WTC11 (cell line): ENCODE measurements at regions not wholly inside any gene's neighbourhood (a gene's known extent, or its start where the extent isn't known, plus 50 kb on each side); places are given as distances from the start of the nearest gene placed in this dataset.

Source experiments
- ATAC-seq: fragments of 200-7000 bp; cut with Tn5 transposase; 2 replicates; pipeline ENCODE4 v1.10.0; 2021; ENCODE audit warnings: mild to moderate bottlenecking, moderate library complexity
- CTCF ChIA-PET: fragments of 300-600 bp; sonication (Branson Sonifier 250); formaldehyde crosslinking; loops from one replicate; lab custom pipeline; 2021; ENCODE audit warnings: antibody characterized with exemption; lab: Charles Lee
- POLR2A ChIA-PET: fragments of 350-600 bp; sonication (Branson Sonifier 250); formaldehyde crosslinking; loops from one replicate; lab custom pipeline; 2021; ENCODE audit warnings: antibody characterized with exemption; lab: Charles Lee
- DNase-seq: peaks from one replicate; pipeline ENCODE4 v3.0.0; 2021; ENCODE audit warnings: low spot score
- H3K27ac Mint-ChIP-seq: 2 replicates; pipeline ENCODE4 v1.8.0; 2021; ENCODE audit warnings: mixed read lengths
- H3K27me3 Mint-ChIP-seq: 2 replicates; pipeline ENCODE4 v1.8.0; 2021; ENCODE audit warnings: low read depth, mild to moderate bottlenecking, moderate library complexity, mixed read lengths
- H3K36me3 Mint-ChIP-seq: 2 replicates; pipeline ENCODE4 v1.8.0; 2021; ENCODE audit warnings: mixed read lengths
- H3K4me1 Mint-ChIP-seq: 2 replicates; pipeline ENCODE4 v1.8.0; 2022; ENCODE audit warnings: mixed read lengths
- H3K4me3 Mint-ChIP-seq: 2 replicates; pipeline ENCODE4 v1.8.0; 2021; ENCODE audit warnings: mild to moderate bottlenecking, moderate library complexity, mixed read lengths
- H3K9me3 Mint-ChIP-seq: 2 replicates; pipeline ENCODE4 v1.8.0; 2021; ENCODE audit warnings: mixed read lengths
- CBFB ChIP-seq: sonication (generic); formaldehyde crosslinking; IDR thresholded peaks from 2 replicates; pipeline ENCODE4 v1.8.1; 2022; ENCODE audit warnings: mild to moderate bottlenecking, low read depth, missing genetic modification reagents
- ETV6 ChIP-seq: sonication (generic); formaldehyde crosslinking; IDR thresholded peaks from 2 replicates; pipeline ENCODE4 v1.8.1; 2022; ENCODE audit warnings: mild to moderate bottlenecking, missing genetic modification reagents
- FOXP1 ChIP-seq: sonication (generic); formaldehyde crosslinking; IDR thresholded peaks from 2 replicates; pipeline ENCODE4 v1.8.0; 2022; ENCODE audit warnings: missing genetic modification reagents, mild to moderate bottlenecking, moderate library complexity, borderline replicate concordance
- GTF2I ChIP-seq: fragments of 250-450 bp; sonication (Bioruptor Pico); conservative IDR thresholded peaks from 2 replicates; pipeline ENCODE4 v1.4.0; 2021; ENCODE audit warnings: mild to moderate bottlenecking
- MYBL2 ChIP-seq: sonication (generic); formaldehyde crosslinking; IDR thresholded peaks from 2 replicates; pipeline ENCODE4 v1.8.1; 2023; ENCODE audit warnings: mild to moderate bottlenecking, moderate library complexity, missing genetic modification reagents
- NFE2L1 ChIP-seq: sonication (generic); formaldehyde crosslinking; IDR thresholded peaks from 2 replicates; pipeline ENCODE4 v1.8.1; 2023; ENCODE audit warnings: missing genetic modification reagents
- OVOL2 ChIP-seq: fragments of 250-450 bp; sonication (Bioruptor Pico); IDR thresholded peaks from 2 replicates; pipeline ENCODE4 v1.9.0; 2021; ENCODE audit warnings: mild to moderate bottlenecking, borderline replicate concordance
- SP1 ChIP-seq: sonication (generic); formaldehyde crosslinking; conservative IDR thresholded peaks from 2 replicates; pipeline ENCODE4 v1.8.1; 2022; ENCODE audit warnings: missing genetic modification reagents
- TCF7 ChIP-seq: sonication (generic); formaldehyde crosslinking; IDR thresholded peaks from 2 replicates; pipeline ENCODE4 v1.8.0; 2022; ENCODE audit warnings: mild to moderate bottlenecking, low read depth, missing genetic modification reagents, moderate library complexity
- ZNF121 ChIP-seq: sonication (generic); formaldehyde crosslinking; IDR thresholded peaks from 2 replicates; pipeline ENCODE4 v1.8.0; 2023; ENCODE audit warnings: missing genetic modification reagents
- TF ChIP-seq, protein P1 (sequence below): sonication (generic); formaldehyde crosslinking; IDR thresholded peaks from 2 replicates; pipeline ENCODE4 v1.8.0; 2023; ENCODE audit warnings: missing genetic modification reagents, mild to moderate bottlenecking, borderline replicate concordance
- TF ChIP-seq, protein P2 (sequence below): sonication (generic); formaldehyde crosslinking; IDR thresholded peaks from 2 replicates; pipeline ENCODE4 v1.8.1; 2022; ENCODE audit warnings: mild to moderate bottlenecking, missing genetic modification reagents, moderate library complexity, borderline replicate concordance
- TF ChIP-seq, protein P3 (sequence below): sonication (generic); formaldehyde crosslinking; IDR thresholded peaks from 2 replicates; pipeline ENCODE4 v1.8.0; 2022; ENCODE audit warnings: mild to moderate bottlenecking, missing genetic modification reagents
- TF ChIP-seq, protein P4 (sequence below): sonication (generic); formaldehyde crosslinking; IDR thresholded peaks from 2 replicates; pipeline ENCODE4 v1.8.1; 2022; ENCODE audit warnings: missing genetic modification reagents, borderline replicate concordance
- TF ChIP-seq, protein P5 (sequence below): sonication (generic); formaldehyde crosslinking; IDR thresholded peaks from 2 replicates; pipeline ENCODE4 v1.8.1; 2023; ENCODE audit warnings: mild to moderate bottlenecking, missing genetic modification reagents, moderate library complexity
- TF ChIP-seq, protein P6 (sequence below): sonication (generic); formaldehyde crosslinking; IDR thresholded peaks from 2 replicates; pipeline ENCODE4 v1.8.0; 2022; ENCODE audit warnings: mild to moderate bottlenecking, missing genetic modification reagents
- TF ChIP-seq, protein P7 (sequence below): fragments of 250-450 bp; sonication (Bioruptor Pico); IDR thresholded peaks from 2 replicates; pipeline ENCODE4 v1.9.0; 2021; ENCODE audit warnings: moderate library complexity, mild to moderate bottlenecking, inconsistent platforms, borderline replicate concordance
- TF ChIP-seq, protein P8 (sequence below): fragments of 250-450 bp; sonication (Bioruptor Pico); conservative IDR thresholded peaks from 2 replicates; pipeline ENCODE4 v1.9.0; 2021; ENCODE audit warnings: mild to moderate bottlenecking

DNA sequence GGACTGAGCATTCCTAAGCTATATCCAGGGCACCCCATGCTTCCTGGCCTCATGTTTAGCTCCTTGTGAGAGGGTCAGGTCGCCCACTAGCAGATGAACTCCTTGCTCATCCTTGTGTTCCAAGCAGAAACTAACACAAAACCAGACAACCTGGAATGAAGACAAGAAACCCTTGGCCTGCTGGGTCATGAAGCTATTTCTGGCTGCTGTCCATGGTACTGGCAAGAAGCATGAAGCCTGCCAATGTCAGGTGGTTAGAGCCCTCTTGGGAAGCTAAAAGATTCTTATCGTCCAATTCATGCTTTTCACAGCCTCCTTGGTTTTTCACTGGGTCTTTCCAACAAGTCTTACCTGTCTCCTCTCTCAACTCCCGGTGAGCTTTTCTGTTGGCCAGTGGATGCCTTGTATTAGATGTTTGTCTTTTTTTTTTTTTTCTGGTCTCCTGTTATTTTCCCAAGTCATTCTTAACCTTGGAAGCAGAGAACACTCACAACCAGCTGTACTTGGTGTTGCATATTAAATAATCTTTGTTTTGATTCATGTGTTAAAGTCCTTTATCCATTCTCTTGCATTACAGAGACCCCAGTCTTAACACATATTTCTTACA is 180.3 kb downstream of the ANKRD60 start (continued):
- TF ChIP-seq, protein P1, sequence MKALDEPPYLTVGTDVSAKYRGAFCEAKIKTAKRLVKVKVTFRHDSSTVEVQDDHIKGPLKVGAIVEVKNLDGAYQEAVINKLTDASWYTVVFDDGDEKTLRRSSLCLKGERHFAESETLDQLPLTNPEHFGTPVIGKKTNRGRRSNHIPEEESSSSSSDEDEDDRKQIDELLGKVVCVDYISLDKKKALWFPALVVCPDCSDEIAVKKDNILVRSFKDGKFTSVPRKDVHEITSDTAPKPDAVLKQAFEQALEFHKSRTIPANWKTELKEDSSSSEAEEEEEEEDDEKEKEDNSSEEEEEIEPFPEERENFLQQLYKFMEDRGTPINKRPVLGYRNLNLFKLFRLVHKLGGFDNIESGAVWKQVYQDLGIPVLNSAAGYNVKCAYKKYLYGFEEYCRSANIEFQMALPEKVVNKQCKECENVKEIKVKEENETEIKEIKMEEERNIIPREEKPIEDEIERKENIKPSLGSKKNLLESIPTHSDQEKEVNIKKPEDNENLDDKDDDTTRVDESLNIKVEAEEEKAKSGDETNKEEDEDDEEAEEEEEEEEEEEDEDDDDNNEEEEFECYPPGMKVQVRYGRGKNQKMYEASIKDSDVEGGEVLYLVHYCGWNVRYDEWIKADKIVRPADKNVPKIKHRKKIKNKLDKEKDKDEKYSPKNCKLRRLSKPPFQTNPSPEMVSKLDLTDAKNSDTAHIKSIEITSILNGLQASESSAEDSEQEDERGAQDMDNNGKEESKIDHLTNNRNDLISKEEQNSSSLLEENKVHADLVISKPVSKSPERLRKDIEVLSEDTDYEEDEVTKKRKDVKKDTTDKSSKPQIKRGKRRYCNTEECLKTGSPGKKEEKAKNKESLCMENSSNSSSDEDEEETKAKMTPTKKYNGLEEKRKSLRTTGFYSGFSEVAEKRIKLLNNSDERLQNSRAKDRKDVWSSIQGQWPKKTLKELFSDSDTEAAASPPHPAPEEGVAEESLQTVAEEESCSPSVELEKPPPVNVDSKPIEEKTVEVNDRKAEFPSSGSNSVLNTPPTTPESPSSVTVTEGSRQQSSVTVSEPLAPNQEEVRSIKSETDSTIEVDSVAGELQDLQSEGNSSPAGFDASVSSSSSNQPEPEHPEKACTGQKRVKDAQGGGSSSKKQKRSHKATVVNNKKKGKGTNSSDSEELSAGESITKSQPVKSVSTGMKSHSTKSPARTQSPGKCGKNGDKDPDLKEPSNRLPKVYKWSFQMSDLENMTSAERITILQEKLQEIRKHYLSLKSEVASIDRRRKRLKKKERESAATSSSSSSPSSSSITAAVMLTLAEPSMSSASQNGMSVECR (CRISPR knock-in tag): peak; percentile 77; the same call in 1 of the 2 replicates
- TF ChIP-seq ETV6 (CRISPR knock-in tag) (peak; percentile 30; the same call in 1 of the 2 replicates), ZNF121 (CRISPR knock-in tag) (no peak), GTF2I (CRISPR knock-in tag) (no peak), MYBL2 (CRISPR knock-in tag) (peak; percentile 31; the same call in 1 of the 2 replicates), SP1 (CRISPR knock-in tag) (0 out of 2 replicates have a peak, but pooled peaks have one; percentile 20), TCF7 (CRISPR knock-in tag) (no peak), NFE2L1 (CRISPR knock-in tag) (peak; percentile 82)
- TF ChIP-seq, protein P2, sequence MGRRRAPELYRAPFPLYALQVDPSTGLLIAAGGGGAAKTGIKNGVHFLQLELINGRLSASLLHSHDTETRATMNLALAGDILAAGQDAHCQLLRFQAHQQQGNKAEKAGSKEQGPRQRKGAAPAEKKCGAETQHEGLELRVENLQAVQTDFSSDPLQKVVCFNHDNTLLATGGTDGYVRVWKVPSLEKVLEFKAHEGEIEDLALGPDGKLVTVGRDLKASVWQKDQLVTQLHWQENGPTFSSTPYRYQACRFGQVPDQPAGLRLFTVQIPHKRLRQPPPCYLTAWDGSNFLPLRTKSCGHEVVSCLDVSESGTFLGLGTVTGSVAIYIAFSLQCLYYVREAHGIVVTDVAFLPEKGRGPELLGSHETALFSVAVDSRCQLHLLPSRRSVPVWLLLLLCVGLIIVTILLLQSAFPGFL (CRISPR knock-in tag): 0 out of 2 replicates have a peak, but pooled peaks have one; percentile 79
- TF ChIP-seq, protein P3, sequence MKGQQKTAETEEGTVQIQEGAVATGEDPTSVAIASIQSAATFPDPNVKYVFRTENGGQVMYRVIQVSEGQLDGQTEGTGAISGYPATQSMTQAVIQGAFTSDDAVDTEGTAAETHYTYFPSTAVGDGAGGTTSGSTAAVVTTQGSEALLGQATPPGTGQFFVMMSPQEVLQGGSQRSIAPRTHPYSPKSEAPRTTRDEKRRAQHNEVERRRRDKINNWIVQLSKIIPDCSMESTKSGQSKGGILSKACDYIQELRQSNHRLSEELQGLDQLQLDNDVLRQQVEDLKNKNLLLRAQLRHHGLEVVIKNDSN (CRISPR knock-in tag): peak; percentile 69; the same call in 1 of the 2 replicates
- TF ChIP-seq, protein P4, sequence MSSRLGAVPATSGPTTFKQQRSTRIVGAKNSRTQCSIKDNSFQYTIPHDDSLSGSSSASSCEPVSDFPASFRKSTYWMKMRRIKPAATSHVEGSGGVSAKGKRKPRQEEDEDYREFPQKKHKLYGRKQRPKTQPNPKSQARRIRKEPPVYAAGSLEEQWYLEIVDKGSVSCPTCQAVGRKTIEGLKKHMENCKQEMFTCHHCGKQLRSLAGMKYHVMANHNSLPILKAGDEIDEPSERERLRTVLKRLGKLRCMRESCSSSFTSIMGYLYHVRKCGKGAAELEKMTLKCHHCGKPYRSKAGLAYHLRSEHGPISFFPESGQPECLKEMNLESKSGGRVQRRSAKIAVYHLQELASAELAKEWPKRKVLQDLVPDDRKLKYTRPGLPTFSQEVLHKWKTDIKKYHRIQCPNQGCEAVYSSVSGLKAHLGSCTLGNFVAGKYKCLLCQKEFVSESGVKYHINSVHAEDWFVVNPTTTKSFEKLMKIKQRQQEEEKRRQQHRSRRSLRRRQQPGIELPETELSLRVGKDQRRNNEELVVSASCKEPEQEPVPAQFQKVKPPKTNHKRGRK (CRISPR knock-in tag): no peak
- TF ChIP-seq, protein P5, sequence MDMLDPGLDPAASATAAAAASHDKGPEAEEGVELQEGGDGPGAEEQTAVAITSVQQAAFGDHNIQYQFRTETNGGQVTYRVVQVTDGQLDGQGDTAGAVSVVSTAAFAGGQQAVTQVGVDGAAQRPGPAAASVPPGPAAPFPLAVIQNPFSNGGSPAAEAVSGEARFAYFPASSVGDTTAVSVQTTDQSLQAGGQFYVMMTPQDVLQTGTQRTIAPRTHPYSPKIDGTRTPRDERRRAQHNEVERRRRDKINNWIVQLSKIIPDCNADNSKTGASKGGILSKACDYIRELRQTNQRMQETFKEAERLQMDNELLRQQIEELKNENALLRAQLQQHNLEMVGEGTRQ (CRISPR knock-in tag): peak; percentile 25; the same call in 1 of the 2 replicates
- TF ChIP-seq, all 79 proteins: peak for 20

DNA sequence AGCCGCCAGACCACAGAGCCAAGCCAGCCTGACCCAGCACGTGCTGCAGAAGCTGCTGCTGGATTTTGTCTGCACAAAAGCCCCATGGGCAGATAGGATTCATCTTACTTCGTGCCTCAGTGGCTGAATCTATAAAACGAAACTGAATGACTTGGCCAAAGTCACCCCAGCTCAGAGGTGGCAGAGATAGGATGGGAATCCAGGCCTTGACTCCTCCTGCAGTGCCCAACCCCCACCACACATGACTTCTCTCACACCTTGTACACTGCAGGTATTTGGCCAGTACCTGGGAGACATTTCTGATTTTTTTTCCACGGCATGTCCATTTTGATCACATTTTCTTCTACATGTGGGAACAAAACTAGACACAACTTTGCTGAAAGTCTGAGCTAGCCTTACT is 182.1 kb downstream of the ANKRD60 start:
- ATAC-seq: no peak
- no peaks in the 10 kb centered on the region; the same call in 1 of the 2 replicates for H3K27me3 Mint-ChIP-seq
- peaks cover 27% of the 10 kb centered on the region for H3K4me1 Mint-ChIP-seq
- H3K27ac Mint-ChIP-seq: no peak overlapping the region
- POLR2A ChIA-PET: no interaction called here
- DNase-seq: no peak
- CTCF ChIA-PET: interaction anchor here (0.6 to 2.4 kb wide), 3 partner anchors 10 to 135 kb away, joined by 3 to 11 read pairs (median 4); no protein-coding TSS in a partner anchor
- no peak overlapping the region for H3K4me3 Mint-ChIP-seq
- peaks cover 4% of the 10 kb centered on the region; the same call in 1 of the 2 replicates for H3K36me3 Mint-ChIP-seq
- H3K9me3 Mint-ChIP-seq: peaks cover 12% of the 10 kb centered on the region
- TF ChIP-seq, protein P2 (CRISPR knock-in tag): no peak
- TF ChIP-seq, protein P6, sequence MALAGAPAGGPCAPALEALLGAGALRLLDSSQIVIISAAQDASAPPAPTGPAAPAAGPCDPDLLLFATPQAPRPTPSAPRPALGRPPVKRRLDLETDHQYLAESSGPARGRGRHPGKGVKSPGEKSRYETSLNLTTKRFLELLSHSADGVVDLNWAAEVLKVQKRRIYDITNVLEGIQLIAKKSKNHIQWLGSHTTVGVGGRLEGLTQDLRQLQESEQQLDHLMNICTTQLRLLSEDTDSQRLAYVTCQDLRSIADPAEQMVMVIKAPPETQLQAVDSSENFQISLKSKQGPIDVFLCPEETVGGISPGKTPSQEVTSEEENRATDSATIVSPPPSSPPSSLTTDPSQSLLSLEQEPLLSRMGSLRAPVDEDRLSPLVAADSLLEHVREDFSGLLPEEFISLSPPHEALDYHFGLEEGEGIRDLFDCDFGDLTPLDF: no peak
- no peak for TF ChIP-seq CBFB (CRISPR knock-in tag)
- TF ChIP-seq, protein P7, sequence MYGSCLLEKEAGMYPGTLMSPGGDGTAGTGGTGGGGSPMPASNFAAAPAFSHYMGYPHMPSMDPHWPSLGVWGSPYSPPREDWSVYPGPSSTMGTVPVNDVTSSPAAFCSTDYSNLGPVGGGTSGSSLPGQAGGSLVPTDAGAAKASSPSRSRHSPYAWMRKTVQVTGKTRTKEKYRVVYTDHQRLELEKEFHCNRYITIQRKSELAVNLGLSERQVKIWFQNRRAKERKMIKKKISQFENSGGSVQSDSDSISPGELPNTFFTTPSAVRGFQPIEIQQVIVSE (CRISPR knock-in tag): no peak
- no peak for TF ChIP-seq OVOL2
- TF ChIP-seq, protein P8, sequence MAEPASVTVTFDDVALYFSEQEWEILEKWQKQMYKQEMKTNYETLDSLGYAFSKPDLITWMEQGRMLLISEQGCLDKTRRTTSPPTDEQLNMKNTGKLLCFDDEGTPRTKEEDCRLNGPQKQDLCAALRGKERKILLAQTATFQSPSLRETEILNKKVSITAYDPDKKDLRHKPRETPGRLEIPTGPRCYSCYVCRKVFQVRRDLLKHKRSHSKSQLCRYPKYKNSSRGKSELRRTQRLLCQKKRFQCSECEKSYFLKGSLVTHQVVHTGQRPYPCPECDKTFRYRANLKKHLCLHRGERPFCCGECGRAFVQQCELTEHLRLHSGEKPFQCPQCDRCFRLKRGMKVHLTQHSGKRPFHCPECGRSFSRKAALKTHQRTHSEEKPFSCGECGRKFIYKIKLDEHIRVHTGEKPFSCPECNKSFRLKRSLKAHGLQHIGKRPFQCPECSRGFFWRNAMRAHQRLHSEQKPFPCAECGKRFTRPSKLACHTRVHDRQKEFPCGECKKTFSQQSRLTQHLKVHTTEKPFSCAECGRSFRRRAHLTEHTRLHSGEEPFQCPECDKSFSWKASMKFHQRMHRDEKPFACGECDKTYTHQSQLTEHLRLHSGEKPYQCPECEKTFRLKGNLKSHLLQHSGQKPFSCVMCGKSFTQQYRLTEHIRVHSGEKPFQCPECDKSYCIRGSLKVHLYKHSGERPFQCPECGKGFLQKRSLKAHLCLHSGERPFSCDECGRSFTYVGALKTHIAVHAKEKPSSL: no peak
- no peak for TF ChIP-seq FOXP1 (CRISPR knock-in tag)
